ENCODE measurements at regions not wholly inside any gene's neighbourhood (a gene's known extent, or its start where the extent isn't known, plus 50 kb on each side); places are given as distances from the start of the nearest gene placed in this dataset.

DNA sequence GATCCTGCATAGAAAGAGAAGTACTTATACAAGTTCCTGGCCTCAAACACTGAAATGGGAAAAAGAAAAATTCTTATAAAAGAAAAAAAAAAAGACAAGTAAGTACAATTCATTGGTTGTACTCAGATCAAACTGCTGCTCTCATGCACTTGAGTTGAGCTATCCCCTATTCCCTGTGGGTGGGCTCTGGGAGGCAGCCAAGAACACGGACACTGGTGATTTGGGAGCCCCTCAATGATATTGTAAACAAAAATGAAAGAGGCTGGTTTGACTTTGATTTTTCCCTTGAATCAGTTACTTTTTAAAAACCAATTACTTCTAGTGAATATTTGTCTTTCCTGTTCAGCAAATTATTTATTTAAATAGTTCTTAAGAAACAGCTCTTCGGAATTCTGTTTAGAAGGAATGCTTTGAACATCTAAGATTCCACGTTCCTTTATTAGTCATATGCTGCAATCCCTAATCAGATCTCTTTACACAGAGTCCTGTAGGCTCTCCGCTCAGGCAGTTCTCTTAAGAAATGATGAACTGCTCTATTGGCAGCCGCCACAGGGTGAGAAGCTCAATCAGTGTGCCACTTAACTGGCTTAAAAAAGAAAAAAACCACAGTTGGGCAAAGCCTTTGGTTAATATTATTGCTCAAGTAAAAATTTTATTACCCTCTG lies 225.1 kb downstream of the TMEM182 start:
- TF ChIP-seq, protein P1, sequence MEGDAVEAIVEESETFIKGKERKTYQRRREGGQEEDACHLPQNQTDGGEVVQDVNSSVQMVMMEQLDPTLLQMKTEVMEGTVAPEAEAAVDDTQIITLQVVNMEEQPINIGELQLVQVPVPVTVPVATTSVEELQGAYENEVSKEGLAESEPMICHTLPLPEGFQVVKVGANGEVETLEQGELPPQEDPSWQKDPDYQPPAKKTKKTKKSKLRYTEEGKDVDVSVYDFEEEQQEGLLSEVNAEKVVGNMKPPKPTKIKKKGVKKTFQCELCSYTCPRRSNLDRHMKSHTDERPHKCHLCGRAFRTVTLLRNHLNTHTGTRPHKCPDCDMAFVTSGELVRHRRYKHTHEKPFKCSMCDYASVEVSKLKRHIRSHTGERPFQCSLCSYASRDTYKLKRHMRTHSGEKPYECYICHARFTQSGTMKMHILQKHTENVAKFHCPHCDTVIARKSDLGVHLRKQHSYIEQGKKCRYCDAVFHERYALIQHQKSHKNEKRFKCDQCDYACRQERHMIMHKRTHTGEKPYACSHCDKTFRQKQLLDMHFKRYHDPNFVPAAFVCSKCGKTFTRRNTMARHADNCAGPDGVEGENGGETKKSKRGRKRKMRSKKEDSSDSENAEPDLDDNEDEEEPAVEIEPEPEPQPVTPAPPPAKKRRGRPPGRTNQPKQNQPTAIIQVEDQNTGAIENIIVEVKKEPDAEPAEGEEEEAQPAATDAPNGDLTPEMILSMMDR (IDR thresholded peaks at IDR 0.05; ENCODE audit: borderline replicate concordance, extremely low read depth, low read length, poor library complexity, severe bottlenecking): no peak
- no peak for TF ChIP-seq EZH2 (IDR thresholded peaks at IDR 0.05; ENCODE audit: borderline replicate concordance, low read depth, low read length, severe bottlenecking)
